ENCODE measurements at regions not wholly inside any gene's neighbourhood (a gene's known extent, or its start where the extent isn't known, plus 50 kb on each side); places are given as distances from the start of the nearest gene placed in this dataset.
A peak's percentile ranks its signal among the peaks of the same experiment; 100 is the strongest.

- DNase-seq, result peak in 3 of 7 donors; percentile 26 to 33 (median 33)
- H3K27ac ChIP-seq, result no peak overlapping the region
- TF ChIP-seq POLR2A (IDR thresholded peaks at IDR 0.05) (no peak), CTCF (IDR thresholded peaks at IDR 0.05) (no peak)
- H3K4me3 ChIP-seq, result no peak overlapping the region
- peaks cover 10 to 14% of the 10 kb centered on the region in 2 donors for H3K4me1 ChIP-seq (replicated peaks in 1 of 2)
- no peaks in the 10 kb centered on the region for H3K9me3 ChIP-seq (replicated peaks in 1 of 3)
- 86 to 93% (median 90%) methylated on average over 4 to 20 of the region's 20 CpGs for WGBS, 4 donors
- intact Hi-C loops (cut with DNase I), result no loop called here
- H3K36me3 ChIP-seq (replicated peaks in 1 of 2), result no peaks in the 10 kb centered on the region
- no peaks in the 10 kb centered on the region for H3K27me3 ChIP-seq
Observed at GRCh38 chr17:68134731-68135130, 99.2 kb downstream of the KPNA2 start.

- intact Hi-C loops (cut with DNase I), result no loop called here
- Histone ChIP-seq H3K4me3 (no peak overlapping the region), H3K27ac (no peak overlapping the region), H3K27me3 (no peaks in the 10 kb centered on the region), H3K9me3 (replicated peaks in 1 of 3) (no peaks in the 10 kb centered on the region), H3K36me3 (replicated peaks in 1 of 2) (no peaks in the 10 kb centered on the region), H3K4me1 (replicated peaks in 1 of 2) (peaks cover 10 to 14% of the 10 kb centered on the region in 2 donors)
- no peak for TF ChIP-seq POLR2A (IDR thresholded peaks at IDR 0.05)
- no peak for TF ChIP-seq CTCF (IDR thresholded peaks at IDR 0.05)
- 95 to 98% (median 97%) methylated on average over 34 to 40 of the region's 40 CpGs for WGBS, 4 donors
- DNase-seq, result peak in 1 of 7 donors; percentile 27
Observed at GRCh38 chr17:68135141-68135887, 99.8 kb downstream of the KPNA2 start.

GRCh38 chr17:68141050-68141449, 105.5 kb downstream of the KPNA2 start:
- no peak overlapping the region for H3K4me3 ChIP-seq
- H3K9me3 ChIP-seq (replicated peaks in 1 of 3), result no peaks in the 10 kb centered on the region
- WGBS, 4 donors, result 51 to 67% (median 58%) methylated on average over 3 of the region's 3 CpGs
- TF ChIP-seq POLR2A (IDR thresholded peaks at IDR 0.05), result no peak
- no peak for TF ChIP-seq CTCF (IDR thresholded peaks at IDR 0.05)
- intact Hi-C loops (cut with DNase I), result no loop called here
- DNase-seq, result no peak
- no peaks in the 10 kb centered on the region for H3K27me3 ChIP-seq
- H3K4me1 ChIP-seq (replicated peaks in 1 of 2), result no peaks in the 10 kb centered on the region
- no peaks in the 10 kb centered on the region for H3K36me3 ChIP-seq (replicated peaks in 1 of 2)
- H3K27ac ChIP-seq, result no peak overlapping the region

GRCh38 chr17:68142595-68142994, 105.2 kb upstream of the AMZ2 start:
- Histone ChIP-seq H3K27me3 (no peaks in the 10 kb centered on the region), H3K9me3 (replicated peaks in 1 of 3) (no peaks in the 10 kb centered on the region), H3K36me3 (replicated peaks in 1 of 2) (no peaks in the 10 kb centered on the region), H3K4me3 (no peak overlapping the region), H3K4me1 (replicated peaks in 1 of 2) (no peaks in the 10 kb centered on the region), H3K27ac (no peak overlapping the region)
- DNase-seq, result no peak
- TF ChIP-seq POLR2A (IDR thresholded peaks at IDR 0.05), result no peak
- no peak for TF ChIP-seq CTCF (IDR thresholded peaks at IDR 0.05)
- 76 to 93% (median 90%) methylated on average over 1 of the region's 1 CpG for WGBS, 4 donors
- intact Hi-C loops (cut with DNase I), result no loop called here

Data from adrenal gland (tissue), 9 donors.